Glutamatergic neuron (in vitro differentiated cells): ENCODE measurements at regions not wholly inside any gene's neighbourhood (a gene's known extent, or its start where the extent isn't known, plus 50 kb on each side); places are given as distances from the start of the nearest gene placed in this dataset.

ENCODE experiments used
- DNase-seq: peaks from one replicate; pipeline ENCODE4 v3.0.0; 2022
- H3K27ac Mint-ChIP-seq: one replicate; pipeline ENCODE4 v1.8.0; 2020; ENCODE audit warnings: mild to moderate bottlenecking, mixed read lengths, inconsistent platforms; ENCODE audit not compliant: unreplicated experiment
- H3K27me3 Mint-ChIP-seq: one replicate; pipeline ENCODE4 v1.8.0; 2020; ENCODE audit warnings: mild to moderate bottlenecking, moderate library complexity, mixed read lengths, inconsistent platforms; ENCODE audit not compliant: unreplicated experiment
- H3K36me3 Mint-ChIP-seq: one replicate; pipeline ENCODE4 v1.8.0; 2020; ENCODE audit warnings: mild to moderate bottlenecking, mixed read lengths, inconsistent platforms; ENCODE audit not compliant: unreplicated experiment
- H3K4me1 Mint-ChIP-seq: one replicate; pipeline ENCODE4 v1.8.0; 2020; ENCODE audit warnings: mild to moderate bottlenecking, low read depth, mixed read lengths, inconsistent platforms; ENCODE audit not compliant: unreplicated experiment
- H3K4me3 Mint-ChIP-seq: one replicate; pipeline ENCODE4 v1.8.0; 2020; ENCODE audit warnings: mild to moderate bottlenecking, mixed read lengths, inconsistent platforms; ENCODE audit not compliant: unreplicated experiment
- H3K9me3 Mint-ChIP-seq: one replicate; pipeline ENCODE4 v1.8.0; 2020; ENCODE audit warnings: mild to moderate bottlenecking, moderate library complexity, mixed read lengths, inconsistent platforms; ENCODE audit not compliant: unreplicated experiment
- CTCF ChIP-seq: fragments of 200-600 bp; sonication (generic); IDR thresholded peaks from one replicate; pipeline ENCODE4 v1.5.0; 2021; ENCODE audit not compliant: partially characterized antibody, unreplicated experiment

- no peak for DNase-seq
- Mint-ChIP-seq H3K27ac (no peak overlapping the region), H3K9me3 (no peaks in the 10 kb centered on the region), H3K4me3 (no peak overlapping the region), H3K27me3 (no peaks in the 10 kb centered on the region), H3K4me1 (no peaks in the 10 kb centered on the region), H3K36me3 (no peaks in the 10 kb centered on the region)
- TF ChIP-seq CTCF = no peak
Measured at GRCh38 chr2:57943315-57943714, 103.3 kb upstream of the VRK2 start.

- DNase-seq = no peak
- Mint-ChIP-seq H3K9me3 (no peaks in the 10 kb centered on the region), H3K27ac (no peak overlapping the region), H3K27me3 (no peaks in the 10 kb centered on the region), H3K4me3 (no peak overlapping the region), H3K36me3 (no peaks in the 10 kb centered on the region), H3K4me1 (no peaks in the 10 kb centered on the region)
- no peak for TF ChIP-seq CTCF
Measured at GRCh38 chr2:57947398-57947797, 99.2 kb upstream of the VRK2 start.

- no peak for DNase-seq
- no peak overlapping the region for H3K4me3 Mint-ChIP-seq
- no peaks in the 10 kb centered on the region for H3K4me1 Mint-ChIP-seq
- no peak for TF ChIP-seq CTCF
- no peaks in the 10 kb centered on the region for H3K27me3 Mint-ChIP-seq
- H3K27ac Mint-ChIP-seq = no peak overlapping the region
- no peaks in the 10 kb centered on the region for H3K9me3 Mint-ChIP-seq
- H3K36me3 Mint-ChIP-seq = no peaks in the 10 kb centered on the region
Measured at GRCh38 chr2:57954020-57954419, 92.6 kb upstream of the VRK2 start.

GRCh38 chr2:57957238-57957637 is 89.4 kb upstream of the VRK2 start:
- no peaks in the 10 kb centered on the region for H3K4me1 Mint-ChIP-seq
- no peak for TF ChIP-seq CTCF

GRCh38 chr2:57959390-57959789 is 87.2 kb upstream of the VRK2 start:
- no peak for TF ChIP-seq CTCF
- Mint-ChIP-seq H3K4me1 (no peaks in the 10 kb centered on the region), H3K4me3 (no peak overlapping the region), H3K36me3 (no peaks in the 10 kb centered on the region), H3K27ac (no peak overlapping the region), H3K9me3 (no peaks in the 10 kb centered on the region), H3K27me3 (no peaks in the 10 kb centered on the region)
- DNase-seq = no peak

More at GRCh38 chr2:57957238-57957637, 89.4 kb upstream of the VRK2 start:
- DNase-seq = no peak
- no peaks in the 10 kb centered on the region for H3K27me3 Mint-ChIP-seq
- H3K4me3 Mint-ChIP-seq = no peak overlapping the region
- H3K27ac Mint-ChIP-seq = no peak overlapping the region
- no peaks in the 10 kb centered on the region for H3K9me3 Mint-ChIP-seq
- no peaks in the 10 kb centered on the region for H3K36me3 Mint-ChIP-seq
